ENCODE measurements at regions not wholly inside any gene's neighbourhood (a gene's known extent, or its start where the extent isn't known, plus 50 kb on each side); places are given as distances from the start of the nearest gene placed in this dataset.

DNA sequence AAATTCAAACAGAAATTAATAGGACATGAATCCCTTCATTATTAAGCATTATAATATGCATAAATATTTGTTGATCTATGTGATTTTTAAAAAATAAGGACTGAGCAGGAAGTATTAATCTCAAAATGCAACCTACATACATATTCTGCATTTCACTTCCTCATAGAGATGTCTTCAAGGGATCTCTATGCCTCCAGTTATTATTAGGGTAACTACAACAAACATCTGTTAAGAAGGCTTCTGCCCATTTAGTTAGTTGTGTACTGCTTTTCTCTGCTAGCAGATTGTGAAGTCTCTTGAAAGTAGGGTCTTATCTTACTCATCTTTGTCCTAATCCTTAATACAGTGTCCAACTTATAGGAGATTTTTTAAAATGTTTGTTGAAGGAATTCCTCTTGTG, 414.1 kb downstream of the ACTL7B start:
- TF ChIP-seq, protein P1, sequence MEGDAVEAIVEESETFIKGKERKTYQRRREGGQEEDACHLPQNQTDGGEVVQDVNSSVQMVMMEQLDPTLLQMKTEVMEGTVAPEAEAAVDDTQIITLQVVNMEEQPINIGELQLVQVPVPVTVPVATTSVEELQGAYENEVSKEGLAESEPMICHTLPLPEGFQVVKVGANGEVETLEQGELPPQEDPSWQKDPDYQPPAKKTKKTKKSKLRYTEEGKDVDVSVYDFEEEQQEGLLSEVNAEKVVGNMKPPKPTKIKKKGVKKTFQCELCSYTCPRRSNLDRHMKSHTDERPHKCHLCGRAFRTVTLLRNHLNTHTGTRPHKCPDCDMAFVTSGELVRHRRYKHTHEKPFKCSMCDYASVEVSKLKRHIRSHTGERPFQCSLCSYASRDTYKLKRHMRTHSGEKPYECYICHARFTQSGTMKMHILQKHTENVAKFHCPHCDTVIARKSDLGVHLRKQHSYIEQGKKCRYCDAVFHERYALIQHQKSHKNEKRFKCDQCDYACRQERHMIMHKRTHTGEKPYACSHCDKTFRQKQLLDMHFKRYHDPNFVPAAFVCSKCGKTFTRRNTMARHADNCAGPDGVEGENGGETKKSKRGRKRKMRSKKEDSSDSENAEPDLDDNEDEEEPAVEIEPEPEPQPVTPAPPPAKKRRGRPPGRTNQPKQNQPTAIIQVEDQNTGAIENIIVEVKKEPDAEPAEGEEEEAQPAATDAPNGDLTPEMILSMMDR (IDR thresholded peaks at IDR 0.05) = no peak
- TF ChIP-seq POLR2AphosphoS5 (IDR thresholded peaks at IDR 0.05) (no peak), EP300 (IDR thresholded peaks at IDR 0.05) (no peak), POLR2A (IDR thresholded peaks at IDR 0.05) (no peak)
- no peaks in the 10 kb centered on the region for H3K9me3 ChIP-seq
- peaks cover 0 to 37% (median 27%) of the 10 kb centered on the region in 4 donors for H3K4me1 ChIP-seq
- H3K27me3 ChIP-seq = no peaks in the 10 kb centered on the region
- intact Hi-C loops (cut with DNase I; ENCODE audit: low total_unique reads) = no loop called here
- peak overlapping the region in 1 of 5 donors; percentile 46 for H3K27ac ChIP-seq
- H3K36me3 ChIP-seq = no peaks in the 10 kb centered on the region
- no peak overlapping the region for H3K4me3 ChIP-seq
- DNase-seq = peak in 1 of 2 donors; percentile 15

DNA sequence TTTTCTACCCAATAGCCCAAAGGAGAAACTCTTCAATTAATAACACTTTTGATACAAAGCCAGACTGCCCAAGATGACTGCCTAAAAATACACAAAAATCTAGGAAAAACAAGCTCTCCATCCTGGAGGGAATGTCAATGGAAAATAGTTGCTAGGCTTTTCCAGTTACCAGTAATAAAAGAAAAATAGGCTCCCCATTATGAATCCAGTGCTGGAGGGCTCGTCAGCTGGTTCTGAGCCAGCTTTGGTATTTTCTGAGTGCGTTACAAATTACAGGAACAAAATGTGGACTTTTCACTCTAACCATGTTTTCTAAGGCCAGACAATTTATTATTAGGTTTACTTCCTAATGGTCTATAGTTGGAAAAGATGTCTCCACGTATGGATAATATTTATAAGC, 414.5 kb downstream of the ACTL7B start:
- no peak for TF ChIP-seq EP300 (IDR thresholded peaks at IDR 0.05)
- Histone ChIP-seq H3K9me3 (no peaks in the 10 kb centered on the region), H3K4me3 (no peak overlapping the region), H3K4me1 (peaks cover 0 to 37% (median 27%) of the 10 kb centered on the region in 4 donors), H3K27me3 (no peaks in the 10 kb centered on the region), H3K36me3 (no peaks in the 10 kb centered on the region), H3K27ac (no peak overlapping the region)
- no peak for DNase-seq
- WGBS, 5 donors = 69 to 88% (median 74%) methylated on average over 3 of the region's 3 CpGs
- intact Hi-C loops (cut with DNase I; ENCODE audit: low total_unique reads) = no loop called here

DNA sequence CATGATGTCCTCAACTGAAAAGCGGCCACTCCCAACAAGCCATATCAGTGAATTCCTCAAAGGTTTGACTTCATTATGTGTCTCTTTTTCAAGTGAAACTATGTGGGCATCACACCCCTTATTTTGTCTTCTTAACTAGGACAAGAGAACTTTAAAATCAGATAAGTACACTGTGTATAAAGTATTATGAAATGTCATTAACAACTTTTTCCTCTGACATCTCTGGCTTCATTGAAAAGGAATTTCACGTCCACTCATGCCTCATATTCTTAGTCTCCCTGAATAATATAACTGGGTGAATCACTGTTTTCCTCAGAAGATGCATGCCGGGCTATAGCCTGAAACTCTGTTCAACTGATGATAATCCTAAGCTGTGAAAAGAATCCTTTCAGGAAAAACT, 415.8 kb downstream of the ACTL7B start:
- no peaks in the 10 kb centered on the region for H3K27me3 ChIP-seq
- no peak for DNase-seq
- H3K9me3 ChIP-seq = no peaks in the 10 kb centered on the region
- no peaks in the 10 kb centered on the region for H3K36me3 ChIP-seq
- no peak overlapping the region for H3K4me3 ChIP-seq
- no peak overlapping the region for H3K27ac ChIP-seq
- peaks cover 0 to 37% (median 27%) of the 10 kb centered on the region in 4 donors for H3K4me1 ChIP-seq
- TF ChIP-seq, protein P1 (IDR thresholded peaks at IDR 0.05) = no peak
- no peak for TF ChIP-seq EP300 (IDR thresholded peaks at IDR 0.05)
- TF ChIP-seq POLR2A (IDR thresholded peaks at IDR 0.05) = no peak
- TF ChIP-seq POLR2AphosphoS5 (IDR thresholded peaks at IDR 0.05) = no peak
- intact Hi-C loops (cut with DNase I; ENCODE audit: low total_unique reads) = no loop called here
- 71 to 90% (median 81%) methylated on average over 3 of the region's 3 CpGs for WGBS, 5 donors

DNA sequence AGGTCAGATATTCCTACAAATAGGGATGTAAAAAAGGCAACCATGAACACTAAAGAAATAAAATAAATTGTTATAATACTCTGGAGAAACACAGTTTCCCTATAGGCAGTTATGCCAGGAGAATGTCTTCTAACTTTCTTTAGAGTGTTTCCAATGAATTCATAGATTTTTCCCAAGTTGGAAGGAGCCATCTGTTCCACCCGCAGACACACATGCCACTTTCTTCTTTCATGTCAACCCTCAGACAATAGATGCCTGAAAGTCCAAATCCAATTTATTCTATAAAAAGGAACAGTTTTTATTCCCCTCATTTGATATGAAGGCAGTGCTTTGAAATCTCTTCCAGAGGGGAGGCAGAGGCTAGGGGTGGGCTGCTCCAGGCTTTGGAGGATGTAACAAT, 418.1 kb downstream of the ACTL7B start:
- no peak overlapping the region for H3K27ac ChIP-seq
- intact Hi-C loops (cut with DNase I; ENCODE audit: low total_unique reads) = no loop called here
- TF ChIP-seq POLR2AphosphoS5 (IDR thresholded peaks at IDR 0.05) (no peak), POLR2A (IDR thresholded peaks at IDR 0.05) (no peak), EP300 (IDR thresholded peaks at IDR 0.05) (no peak)
- TF ChIP-seq, protein P1 (IDR thresholded peaks at IDR 0.05) = no peak
- no peaks in the 10 kb centered on the region for H3K27me3 ChIP-seq
- H3K36me3 ChIP-seq = no peaks in the 10 kb centered on the region
- peaks cover 0 to 17% (median 8%) of the 10 kb centered on the region in 4 donors for H3K4me1 ChIP-seq
- no peak overlapping the region for H3K4me3 ChIP-seq
- no peaks in the 10 kb centered on the region for H3K9me3 ChIP-seq
- no peak for DNase-seq
- 94 to 98% (median 96%) methylated on average over 1 of the region's 1 CpG for WGBS, 5 donors

DNA sequence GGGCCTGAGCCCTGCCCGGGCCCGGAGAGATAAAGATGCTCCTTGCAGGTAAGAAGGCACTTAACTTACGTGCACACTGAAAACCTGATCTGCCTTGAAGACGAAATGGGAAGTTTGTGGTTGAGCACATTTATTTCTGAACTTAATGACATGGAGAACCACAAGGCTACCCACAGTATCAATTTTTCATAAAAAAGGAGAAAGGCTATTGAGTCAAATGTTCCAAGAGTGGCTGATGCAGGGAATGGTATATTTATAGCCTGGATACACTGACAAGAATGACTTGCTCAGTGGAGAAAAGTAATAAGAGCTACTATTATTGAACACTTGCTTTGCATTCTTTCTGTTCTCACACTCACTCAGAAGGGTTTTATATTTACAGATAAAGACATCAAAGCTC, 419.3 kb downstream of the ACTL7B start:
- 76 to 89% (median 88%) methylated on average over 4 of the region's 4 CpGs for WGBS, 5 donors
- no peaks in the 10 kb centered on the region for H3K9me3 ChIP-seq
- H3K27ac ChIP-seq = no peak overlapping the region

More for the DNA sequence above, 419.3 kb downstream of the ACTL7B start:
- Histone ChIP-seq H3K4me3 (no peak overlapping the region), H3K27me3 (no peaks in the 10 kb centered on the region), H3K4me1 (peaks cover 0 to 5% (median 1%) of the 10 kb centered on the region in 4 donors), H3K36me3 (no peaks in the 10 kb centered on the region)
- intact Hi-C loops (cut with DNase I; ENCODE audit: low total_unique reads) = no loop called here
- TF ChIP-seq EP300 (IDR thresholded peaks at IDR 0.05) (no peak), POLR2A (IDR thresholded peaks at IDR 0.05) (no peak), POLR2AphosphoS5 (IDR thresholded peaks at IDR 0.05) (no peak)
- TF ChIP-seq, protein P1 (IDR thresholded peaks at IDR 0.05) = no peak
- DNase-seq = no peak
